Colonic mucosa (tissue), 4 donors: ENCODE measurements at regions not wholly inside any gene's neighbourhood (a gene's known extent, or its start where the extent isn't known, plus 50 kb on each side); places are given as distances from the start of the nearest gene placed in this dataset.

Experiments used
- DNase-seq: peaks from one replicate; pipeline ENCODE4 v3.0.0-alpha.2; 2020
- H3K27ac ChIP-seq: fragments of 200-600 bp; one replicate; pipeline ENCODE4 v1.8.0; 2021
- H3K27me3 ChIP-seq: fragments of 200-600 bp; one replicate; pipeline ENCODE4 v1.8.0; 2021
- H3K36me3 ChIP-seq: fragments of 200-600 bp; one replicate; pipeline ENCODE4 v1.8.0; 2021
- H3K4me1 ChIP-seq: fragments of 200-600 bp; one replicate; pipeline ENCODE4 v1.8.0; 2021; ENCODE audit warnings: mild to moderate bottlenecking
- H3K4me3 ChIP-seq: fragments of 200-600 bp; one replicate; pipeline ENCODE4 v1.8.0; 2021
- H3K9ac ChIP-seq, 2 donors: one replicate each; pipeline ENCODE4 v1.7.0; 2013; ENCODE audit warnings: control low read depth in 2 of 2, low read depth in 2 of 2, low read length in 2 of 2
- H3K9me3 ChIP-seq: fragments of 200-600 bp; one replicate; pipeline ENCODE4 v1.8.0; 2021
- CTCF ChIP-seq: fragments of 200-600 bp; IDR thresholded peaks from one replicate; pipeline ENCODE4 v1.8.0; 2022; ENCODE audit warnings: antibody characterized with exemption, mild to moderate bottlenecking
- intact Hi-C: fragments of 100-400 bp; cut with DNase I; formaldehyde crosslinking; loops from one replicate; pipeline ENCODE4 v1.14.1; 2022
- donor health status: healthy.
- donor health status: DM: no; HTN: no; CAD: no.
- donor health status: DM: no; HTN: no; CAD: no.

GRCh38 chr3:124119056-124119716 is 127.3 kb upstream of the ROPN1 start:
- Histone ChIP-seq H3K36me3 (no peaks in the 10 kb centered on the region), H3K27ac (no peak overlapping the region), H3K4me3 (no peak overlapping the region), H3K9ac (no peak overlapping the region), H3K4me1 (no peaks in the 10 kb centered on the region), H3K9me3 (no peaks in the 10 kb centered on the region), H3K27me3 (no peaks in the 10 kb centered on the region)
- TF ChIP-seq CTCF: no peak
- DNase-seq: no peak
- intact Hi-C loops: no loop called here

GRCh38 chr3:124121379-124122312 is 129.7 kb upstream of the ROPN1 start:
- Histone ChIP-seq H3K4me3 (no peak overlapping the region), H3K4me1 (no peaks in the 10 kb centered on the region), H3K9me3 (no peaks in the 10 kb centered on the region), H3K27me3 (no peaks in the 10 kb centered on the region), H3K9ac (no peak overlapping the region), H3K36me3 (no peaks in the 10 kb centered on the region), H3K27ac (no peak overlapping the region)
- intact Hi-C loops: no loop called here
- no peak for DNase-seq
- TF ChIP-seq CTCF: no peak

- Histone ChIP-seq H3K36me3 (no peaks in the 10 kb centered on the region), H3K9me3 (no peaks in the 10 kb centered on the region), H3K9ac (no peak overlapping the region), H3K4me1 (no peaks in the 10 kb centered on the region), H3K27ac (no peak overlapping the region), H3K27me3 (no peaks in the 10 kb centered on the region), H3K4me3 (no peak overlapping the region)
- no peak for TF ChIP-seq CTCF
- DNase-seq: no peak
- intact Hi-C loops: no loop called here
These were observed 133.4 kb upstream of the ROPN1 start for GRCh38 chr3:124125315-124125714.

- no peaks in the 10 kb centered on the region for H3K27me3 ChIP-seq
- intact Hi-C loops: no loop called here
- H3K9ac ChIP-seq: no peak overlapping the region
- H3K27ac ChIP-seq: no peak overlapping the region
- H3K36me3 ChIP-seq: no peaks in the 10 kb centered on the region
- no peaks in the 10 kb centered on the region for H3K9me3 ChIP-seq
- TF ChIP-seq CTCF: no peak
- H3K4me1 ChIP-seq: no peaks in the 10 kb centered on the region
- DNase-seq: no peak
- H3K4me3 ChIP-seq: no peak overlapping the region
These were observed 134.6 kb upstream of the ROPN1 start for GRCh38 chr3:124126436-124127023.

- no peaks in the 10 kb centered on the region for H3K27me3 ChIP-seq
- no peak overlapping the region for H3K4me3 ChIP-seq
- no peak overlapping the region for H3K9ac ChIP-seq
- H3K9me3 ChIP-seq: no peaks in the 10 kb centered on the region
- DNase-seq: no peak
- no peaks in the 10 kb centered on the region for H3K36me3 ChIP-seq
- no peak overlapping the region for H3K27ac ChIP-seq
- no peak for TF ChIP-seq CTCF
- intact Hi-C loops: no loop called here
- no peaks in the 10 kb centered on the region for H3K4me1 ChIP-seq
These were observed 139.2 kb upstream of the ROPN1 start for GRCh38 chr3:124131158-124131557.
